NB4 (cell line): ENCODE measurements at regions not wholly inside any gene's neighbourhood (a gene's known extent, or its start where the extent isn't known, plus 50 kb on each side); places are given as distances from the start of the nearest gene placed in this dataset.

Experiments
- DNase-seq: peaks from one replicate; pipeline ENCODE4 v3.0.0; 2010; ENCODE audit warnings: low read depth
- H3K4me3 ChIP-seq: one replicate; pipeline ENCODE4 v1.5.1; 2011; ENCODE audit warnings: mild to moderate bottlenecking, low read depth, low read length, moderate library complexity
- MYC ChIP-seq: IDR thresholded peaks from 2 replicates; pipeline ENCODE4 v1.6.1; 2011; ENCODE audit warnings: low read depth, low read length
- POLR2A ChIP-seq: IDR thresholded peaks from 2 replicates; pipeline ENCODE4 v1.6.1; 2011; ENCODE audit warnings: mild to moderate bottlenecking; ENCODE audit not compliant: insufficient read length; ENCODE audit errors: extremely low read depth
- TF ChIP-seq, protein P1 (sequence below): IDR thresholded peaks from one replicate; pipeline ENCODE4 v1.5.1; 2012; ENCODE audit warnings: low read depth, low read length
- TF ChIP-seq, protein P2 (sequence below): IDR thresholded peaks from 2 replicates; pipeline ENCODE4 v1.6.1; 2011; ENCODE audit warnings: low read depth, low read length

DNA sequence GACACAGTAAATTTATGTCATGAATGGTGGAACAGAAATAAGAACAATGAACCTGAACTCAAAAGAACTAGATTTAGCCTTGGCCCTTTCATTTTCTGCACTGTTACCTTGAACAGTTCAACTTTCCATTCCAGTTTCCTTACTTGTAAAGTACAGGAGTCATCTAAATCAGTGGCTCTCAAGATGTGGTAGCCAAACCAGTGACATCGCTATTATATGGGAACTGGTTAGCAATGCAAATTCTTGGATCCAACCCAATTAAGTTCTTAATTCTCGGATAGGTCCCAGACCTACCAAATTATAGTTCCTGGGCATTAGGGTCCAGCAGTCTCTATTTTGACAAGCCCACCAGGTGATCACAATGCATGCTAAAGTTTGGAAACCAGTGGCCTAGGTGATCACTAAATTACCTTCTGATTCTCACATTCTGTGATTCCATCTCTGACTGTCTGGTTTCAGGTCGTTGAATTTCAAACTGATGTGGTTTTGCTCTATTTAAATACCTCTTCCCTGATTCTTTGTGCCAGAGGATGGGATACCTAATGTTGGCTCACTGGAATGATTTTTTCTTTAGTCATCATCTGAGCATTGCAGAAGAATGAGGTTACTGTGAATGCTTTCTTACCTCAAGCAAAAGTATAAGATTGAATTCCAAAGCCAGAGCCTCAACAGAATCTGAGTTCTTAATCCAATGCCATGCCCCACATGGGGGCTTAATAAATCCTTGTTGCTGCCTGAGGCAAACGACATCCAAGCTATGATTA is 253.8 kb downstream of the ENC1 start:
- TF ChIP-seq MYC (no peak), POLR2A (no peak)
- TF ChIP-seq, protein P1, sequence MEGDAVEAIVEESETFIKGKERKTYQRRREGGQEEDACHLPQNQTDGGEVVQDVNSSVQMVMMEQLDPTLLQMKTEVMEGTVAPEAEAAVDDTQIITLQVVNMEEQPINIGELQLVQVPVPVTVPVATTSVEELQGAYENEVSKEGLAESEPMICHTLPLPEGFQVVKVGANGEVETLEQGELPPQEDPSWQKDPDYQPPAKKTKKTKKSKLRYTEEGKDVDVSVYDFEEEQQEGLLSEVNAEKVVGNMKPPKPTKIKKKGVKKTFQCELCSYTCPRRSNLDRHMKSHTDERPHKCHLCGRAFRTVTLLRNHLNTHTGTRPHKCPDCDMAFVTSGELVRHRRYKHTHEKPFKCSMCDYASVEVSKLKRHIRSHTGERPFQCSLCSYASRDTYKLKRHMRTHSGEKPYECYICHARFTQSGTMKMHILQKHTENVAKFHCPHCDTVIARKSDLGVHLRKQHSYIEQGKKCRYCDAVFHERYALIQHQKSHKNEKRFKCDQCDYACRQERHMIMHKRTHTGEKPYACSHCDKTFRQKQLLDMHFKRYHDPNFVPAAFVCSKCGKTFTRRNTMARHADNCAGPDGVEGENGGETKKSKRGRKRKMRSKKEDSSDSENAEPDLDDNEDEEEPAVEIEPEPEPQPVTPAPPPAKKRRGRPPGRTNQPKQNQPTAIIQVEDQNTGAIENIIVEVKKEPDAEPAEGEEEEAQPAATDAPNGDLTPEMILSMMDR = no peak
- TF ChIP-seq, protein P2, sequence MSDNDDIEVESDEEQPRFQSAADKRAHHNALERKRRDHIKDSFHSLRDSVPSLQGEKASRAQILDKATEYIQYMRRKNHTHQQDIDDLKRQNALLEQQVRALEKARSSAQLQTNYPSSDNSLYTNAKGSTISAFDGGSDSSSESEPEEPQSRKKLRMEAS = no peak
- no peak overlapping the region for H3K4me3 ChIP-seq
- DNase-seq = no peak

DNA sequence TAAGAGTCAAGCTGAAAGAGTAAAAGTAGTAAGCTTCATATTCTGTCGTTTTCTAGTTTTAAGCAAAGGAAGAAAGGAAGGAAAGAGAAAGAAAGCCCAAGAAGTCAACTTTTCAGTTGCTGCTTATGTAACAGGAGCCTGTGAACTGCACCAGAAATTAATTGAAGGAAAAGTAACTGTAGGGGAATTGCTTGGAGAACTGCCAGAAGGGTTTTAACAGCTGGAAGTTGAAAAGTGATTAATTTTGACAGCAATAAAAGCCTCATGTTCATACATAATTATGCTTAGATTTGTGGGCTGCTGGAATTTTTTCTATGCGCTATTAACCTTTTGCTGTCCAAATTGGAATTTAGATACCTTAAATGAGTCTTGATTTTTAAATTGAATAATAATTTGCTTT is 255.7 kb downstream of the ENC1 start:
- no peak for DNase-seq
- TF ChIP-seq, protein P2 = no peak
- TF ChIP-seq MYC = no peak
- no peak for TF ChIP-seq POLR2A
- TF ChIP-seq, protein P1 = no peak

DNA sequence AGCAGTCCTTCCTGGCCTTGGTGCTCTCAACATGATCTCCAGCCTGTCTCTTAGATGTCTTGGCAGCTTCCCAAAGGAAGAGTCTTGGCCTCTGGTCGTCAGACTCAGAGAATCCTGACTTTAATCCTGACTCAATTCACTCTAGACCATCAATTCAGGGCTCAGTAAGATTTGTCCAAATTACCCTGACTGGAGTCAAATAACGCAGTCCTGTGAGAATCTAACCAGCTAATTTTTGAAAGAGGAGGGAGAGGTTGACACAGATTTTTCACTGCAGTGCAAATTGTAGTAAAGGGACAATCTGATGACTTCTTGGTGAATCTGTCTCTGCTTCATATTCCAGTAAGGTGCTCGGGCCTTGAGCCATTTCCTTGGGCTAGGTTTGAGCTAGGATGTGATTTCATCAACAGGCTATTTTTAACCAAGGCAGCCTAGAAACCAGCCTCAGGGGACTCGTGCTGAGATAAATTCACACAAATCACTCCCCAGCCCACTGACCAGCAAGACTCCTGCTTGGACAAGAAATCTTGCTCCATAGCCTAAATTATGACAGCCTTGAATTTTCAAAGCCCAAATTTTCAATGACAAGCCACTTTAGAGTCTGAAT is 257.4 kb downstream of the ENC1 start:
- H3K4me3 ChIP-seq = no peak overlapping the region
- TF ChIP-seq MYC = no peak
- DNase-seq = peak; percentile 2

More for the DNA sequence above, 255.7 kb downstream of the ENC1 start:
- no peak overlapping the region for H3K4me3 ChIP-seq

- no peak for TF ChIP-seq MYC
- TF ChIP-seq POLR2A = no peak
- TF ChIP-seq, protein P1 = no peak
- TF ChIP-seq, protein P2 = no peak
- H3K4me3 ChIP-seq = no peak overlapping the region
- no peak for DNase-seq
Measured at GRCh38 chr5:74382123-74382855, 258.2 kb downstream of the ENC1 start.

GRCh38 chr5:74380193-74380592 is 260.3 kb downstream of the ENC1 start:
- TF ChIP-seq, protein P2 = no peak
- TF ChIP-seq, protein P1 = no peak
- TF ChIP-seq MYC (no peak), POLR2A (no peak)
- no peak overlapping the region for H3K4me3 ChIP-seq
- no peak for DNase-seq

DNA sequence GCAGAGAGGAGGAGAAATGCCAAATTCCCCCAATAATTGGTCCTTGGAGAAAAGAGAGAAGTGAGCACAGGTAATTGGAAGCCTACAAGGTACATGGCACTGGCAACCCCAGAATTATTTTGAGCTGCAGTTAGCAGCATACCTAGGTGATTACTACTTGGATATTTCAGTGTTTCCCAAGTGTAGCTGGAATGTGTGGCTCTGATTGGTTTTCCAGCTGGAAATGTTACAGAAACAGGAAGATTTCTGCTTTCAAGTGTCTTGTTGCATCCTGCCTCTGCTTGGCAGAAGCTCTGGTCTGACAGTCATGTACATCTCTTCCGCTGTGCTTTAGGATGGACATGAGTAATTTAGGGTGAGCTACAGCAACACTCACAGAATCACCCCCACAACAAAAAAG is 262.1 kb downstream of the ENC1 start:
- H3K4me3 ChIP-seq = no peak overlapping the region
- DNase-seq = no peak
- no peak for TF ChIP-seq MYC
- TF ChIP-seq POLR2A = no peak
